Endothelial cell of umbilical vein (primary cell): ENCODE measurements at regions not wholly inside any gene's neighbourhood (a gene's known extent, or its start where the extent isn't known, plus 50 kb on each side); places are given as distances from the start of the nearest gene placed in this dataset.

Source experiments
- BruUV-seq: library from RNA; stranded (reverse); fragments of 400-500 nt; replicated peaks from 2 replicates; lab custom pipeline; 2021; lab: Mats Ljungman, UMichigan
- CTCF ChIA-PET: fragments of 300-600, 350-600 bp; sonication (Branson Sonifier 250); formaldehyde crosslinking; loops from one replicate; lab custom pipeline; 2021; ENCODE audit warnings: antibody characterized with exemption, inconsistent platforms; lab: Charles Lee
- POLR2A ChIA-PET: fragments of 300-600, 350-600 bp; sonication (Branson Sonifier 250); formaldehyde crosslinking; loops from one replicate; lab custom pipeline; 2021; ENCODE audit warnings: antibody characterized with exemption, inconsistent platforms; lab: Charles Lee
- DNase-seq: peaks from one replicate; pipeline ENCODE4 v3.0.0-alpha.2; 2011; ENCODE audit warnings: low read depth, low spot score
- FAIRE-seq: peaks from 2 replicates; lab custom pipeline; 2011; peaks lifted over from hg19 to GRCh38; lab: Jason Lieb, UNC
- H2AFZ ChIP-seq: 2 replicates; pipeline ENCODE4 v1.6.0; 2012; ENCODE audit warnings: low read depth, low read length, control low read depth, inconsistent platforms
- H3K27ac ChIP-seq: 2 replicates; pipeline ENCODE4 v1.5.1; 2011; ENCODE audit warnings: low read depth, mild to moderate bottlenecking, control low read depth, low read length, moderate library complexity; ENCODE audit not compliant: insufficient read depth
- H3K27me3 ChIP-seq, 2 experiments: 2 replicates each; pipeline versions ENCODE4 v1.6.0 to v1.6.1; 2011; ENCODE audit warnings: low read length in 2 of 2, mixed read lengths in 1 of 2; ENCODE audit not compliant: control insufficient read depth in 2 of 2, insufficient read depth in 2 of 2
- H3K36me3 ChIP-seq, 2 experiments: 2 replicates in 1 of 2; 3 replicates in 1 of 2; pipeline ENCODE4 v1.5.1; 2011; ENCODE audit warnings: low read length in 2 of 2, mild to moderate bottlenecking in 1 of 2, moderate library complexity in 1 of 2; ENCODE audit not compliant: control insufficient read depth in 2 of 2, insufficient read depth in 2 of 2; ENCODE audit errors: extremely low read depth in 1 of 2
- H3K4me1 ChIP-seq: 3 replicates; pipeline ENCODE4 v1.5.1; 2011; ENCODE audit warnings: mild to moderate bottlenecking, low read length; ENCODE audit not compliant: control insufficient read depth, insufficient read depth; ENCODE audit errors: extremely low read depth
- H3K4me2 ChIP-seq: 2 replicates; pipeline ENCODE4 v1.6.1; 2011; ENCODE audit warnings: low read length, control low read depth, mixed read lengths; ENCODE audit not compliant: insufficient read depth
- H3K4me3 ChIP-seq, 3 experiments: fragments of 200-600 bp in 1 of 3; sonication (generic), shearing (Covaris generic) in 1 of 3; replicated peaks in 1 of 3; 2 replicates each; pipeline ENCODE4 v1.5.1; 2011 to 2016; ENCODE audit warnings: control low read depth in 3 of 3, low read length in 3 of 3, mild to moderate bottlenecking in 2 of 3, inconsistent platforms in 1 of 3, low read depth in 1 of 3, moderate library complexity in 1 of 3; ENCODE audit not compliant: insufficient read depth in 1 of 3
- H3K79me2 ChIP-seq: 2 replicates; pipeline ENCODE4 v1.6.0; 2012; ENCODE audit warnings: low read length, inconsistent platforms; ENCODE audit not compliant: control insufficient read depth, insufficient read depth
- H3K9ac ChIP-seq: replicated peaks from 2 replicates; pipeline ENCODE3; 2011; ENCODE audit warnings: low read length, control low read depth; ENCODE audit not compliant: insufficient read depth; ENCODE audit errors: extremely low read depth
- H3K9me1 ChIP-seq: replicated peaks from 3 replicates; pipeline ENCODE4 v1.6.0; 2011; ENCODE audit warnings: mild to moderate bottlenecking, low read length; ENCODE audit not compliant: control insufficient read depth, insufficient read depth; ENCODE audit errors: extremely low read depth
- H3K9me3 ChIP-seq: replicated peaks from 2 replicates; pipeline ENCODE4 v1.5.1; 2012; ENCODE audit warnings: low read length, inconsistent platforms; ENCODE audit not compliant: control insufficient read depth, insufficient read depth
- H4K20me1 ChIP-seq: replicated peaks from 2 replicates; pipeline ENCODE3; 2011; ENCODE audit warnings: mild to moderate bottlenecking, low read length; ENCODE audit not compliant: control insufficient read depth, insufficient read depth; ENCODE audit errors: extremely low read depth
- CTCF ChIP-seq, 2 donors: IDR thresholded peaks; 1 replicate in 1 of 2; 2 replicates in 1 of 2; pipeline ENCODE4 v1.5.1; 2011; ENCODE audit warnings: low read length in 2 of 2, mild to moderate bottlenecking in 2 of 2, moderate library complexity in 2 of 2, control low read depth in 1 of 2, inconsistent platforms in 1 of 2, low read depth in 1 of 2; ENCODE audit not compliant: insufficient read depth in 1 of 2; ENCODE audit errors: extremely low read depth in 1 of 2
- EZH2 ChIP-seq: IDR thresholded peaks from 2 replicates; pipeline ENCODE4 v1.6.1; 2012; ENCODE audit warnings: borderline replicate concordance, low read depth, mild to moderate bottlenecking, moderate library complexity, low read length, inconsistent platforms; ENCODE audit not compliant: severe bottlenecking
- GATA2 ChIP-seq: IDR thresholded peaks from 2 replicates; pipeline ENCODE4 v1.7.0; 2011; ENCODE audit warnings: low read depth, mild to moderate bottlenecking, moderate library complexity, mixed read lengths, low read length; ENCODE audit not compliant: insufficient read length, insufficient read depth
- JUN ChIP-seq: IDR thresholded peaks from 2 replicates; pipeline ENCODE4 v1.6.1; 2011; ENCODE audit warnings: borderline replicate concordance, low read depth; ENCODE audit not compliant: insufficient read length, insufficient read depth
- MYC ChIP-seq: IDR thresholded peaks from one replicate; pipeline ENCODE4 v1.6.1; 2011; ENCODE audit warnings: mild to moderate bottlenecking, low read depth, low read length
- POLR2AphosphoS5 ChIP-seq: IDR thresholded peaks from 2 replicates; pipeline ENCODE4 v1.6.1; 2012; ENCODE audit warnings: low read depth, mild to moderate bottlenecking, control low read depth, low read length, moderate library complexity; ENCODE audit not compliant: insufficient read depth
- dilution Hi-C: fragments of 300-500 bp; cut with MboI; formaldehyde crosslinking; loops from one replicate; pipeline ENCODE4 v1.15.0; 2019; ENCODE audit warnings: low sequenced_read_pairs; ENCODE audit not compliant: extremely low pct_ligation_motif_present
- intact Hi-C: fragments of 100-400 bp; cut with micrococcal nuclease; formaldehyde crosslinking; loops from one replicate; pipeline ENCODE4 v1.10.0; 2022
- TF ChIP-seq, protein P1 (sequence below): IDR thresholded peaks from 2 replicates; pipeline ENCODE4 v1.6.1; 2011; ENCODE audit not compliant: insufficient read depth, insufficient read length

DNA sequence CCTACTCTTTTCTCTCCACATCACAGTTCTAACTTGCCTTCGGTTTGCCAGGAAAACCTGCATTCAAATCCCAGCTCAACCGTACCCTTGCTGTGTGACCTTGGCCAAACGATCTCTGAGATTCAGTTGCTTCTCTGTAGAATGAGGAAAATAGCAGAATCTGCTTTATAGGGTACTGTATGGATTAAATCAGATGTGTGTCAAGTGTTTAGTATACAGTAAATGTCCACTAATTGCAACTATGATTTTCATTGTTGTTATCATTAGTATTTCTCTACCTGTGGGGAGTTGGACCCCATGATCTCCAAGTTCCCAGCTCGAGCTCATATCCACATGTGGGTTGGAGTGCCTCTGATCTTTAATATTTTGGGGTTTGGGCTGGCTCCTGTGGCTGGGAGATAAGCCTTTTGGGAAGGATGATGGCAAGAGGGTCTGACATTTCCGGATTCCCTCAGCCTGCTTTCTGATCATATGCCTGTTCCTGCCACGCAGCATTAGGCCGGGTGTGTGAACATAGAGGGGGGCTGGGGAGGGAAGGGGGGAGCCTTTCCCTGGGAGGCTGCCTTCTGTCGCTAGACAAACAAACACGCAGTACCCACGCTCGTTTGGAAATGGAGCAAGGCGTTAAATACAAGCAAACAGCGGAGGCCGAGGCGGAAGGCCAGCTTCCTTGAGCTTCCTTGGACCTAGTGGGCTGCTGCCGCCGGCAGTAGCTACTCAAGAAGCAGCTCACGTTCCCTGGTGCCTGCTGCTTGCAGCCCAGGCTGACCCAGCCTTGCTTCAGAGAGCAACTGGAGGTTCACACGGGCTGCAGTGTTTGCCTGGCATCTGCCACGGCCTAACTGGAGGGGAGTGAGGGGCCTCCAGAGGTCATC, 213.5 kb upstream of the LHX5 start:
- Histone ChIP-seq H3K4me1 (no peaks in the 10 kb centered on the region), H3K9me1 (no peaks in the 10 kb centered on the region), H3K27me3 (no peaks in the 10 kb centered on the region), H3K36me3 (no peaks in the 10 kb centered on the region), H3K4me2 (no peak overlapping the region), H3K9me3 (no peaks in the 10 kb centered on the region), H3K9ac (no peak overlapping the region), H3K4me3 (no peak overlapping the region), H3K27ac (no peak overlapping the region), H2AFZ (no peak overlapping the region), H4K20me1 (no peaks in the 10 kb centered on the region), H3K79me2 (no peaks in the 10 kb centered on the region)
- FAIRE-seq (no peak), DNase-seq (no peak)
- ChIA-PET POLR2A (no interaction called here), CTCF (no interaction called here)
- dilution Hi-C loops (no loop called here), intact Hi-C loops (no loop called here)
- no TSS peak for BruUV-seq
- TF ChIP-seq EZH2 (no peak), GATA2 (no peak), POLR2AphosphoS5 (no peak), JUN (no peak), MYC (no peak), CTCF (IDR thresholded peaks at IDR 0.05; ENCODE audit: extremely low read depth in 1 of 2, insufficient read depth in 1 of 2, low read depth in 1 of 2, low read length in 2 of 2) (no peak)
- TF ChIP-seq, protein P1, sequence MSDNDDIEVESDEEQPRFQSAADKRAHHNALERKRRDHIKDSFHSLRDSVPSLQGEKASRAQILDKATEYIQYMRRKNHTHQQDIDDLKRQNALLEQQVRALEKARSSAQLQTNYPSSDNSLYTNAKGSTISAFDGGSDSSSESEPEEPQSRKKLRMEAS, result no peak
